ENCODE measurements at regions not wholly inside any gene's neighbourhood (a gene's known extent, or its start where the extent isn't known, plus 50 kb on each side); places are given as distances from the start of the nearest gene placed in this dataset.

DNA sequence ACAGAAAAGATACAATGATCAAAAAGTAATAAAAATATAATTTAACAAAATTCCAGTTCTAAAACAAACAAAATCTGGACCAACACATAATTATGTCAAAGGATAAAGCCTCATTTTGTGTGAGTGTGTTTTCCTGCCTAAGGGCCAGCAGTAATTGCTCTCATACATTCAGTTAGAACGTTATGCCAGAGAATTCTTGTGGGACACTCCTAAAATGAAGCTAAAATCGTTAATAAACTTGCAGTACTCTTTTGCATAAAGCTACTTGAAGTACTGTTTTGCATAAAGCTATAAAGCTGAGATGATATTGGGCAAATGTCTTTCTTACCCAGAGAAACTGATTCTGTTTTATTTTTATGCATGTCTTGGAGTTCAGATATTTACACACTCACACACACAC, 1072.3 kb downstream of the MAT2B start:
- no peak for TF ChIP-seq CREB1 (IDR thresholded peaks at IDR 0.05; ENCODE audit: low read depth)
- no peak for TF ChIP-seq FOXM1 (IDR thresholded peaks at IDR 0.05; ENCODE audit: low read depth, low read length)
- TF ChIP-seq, protein P1, sequence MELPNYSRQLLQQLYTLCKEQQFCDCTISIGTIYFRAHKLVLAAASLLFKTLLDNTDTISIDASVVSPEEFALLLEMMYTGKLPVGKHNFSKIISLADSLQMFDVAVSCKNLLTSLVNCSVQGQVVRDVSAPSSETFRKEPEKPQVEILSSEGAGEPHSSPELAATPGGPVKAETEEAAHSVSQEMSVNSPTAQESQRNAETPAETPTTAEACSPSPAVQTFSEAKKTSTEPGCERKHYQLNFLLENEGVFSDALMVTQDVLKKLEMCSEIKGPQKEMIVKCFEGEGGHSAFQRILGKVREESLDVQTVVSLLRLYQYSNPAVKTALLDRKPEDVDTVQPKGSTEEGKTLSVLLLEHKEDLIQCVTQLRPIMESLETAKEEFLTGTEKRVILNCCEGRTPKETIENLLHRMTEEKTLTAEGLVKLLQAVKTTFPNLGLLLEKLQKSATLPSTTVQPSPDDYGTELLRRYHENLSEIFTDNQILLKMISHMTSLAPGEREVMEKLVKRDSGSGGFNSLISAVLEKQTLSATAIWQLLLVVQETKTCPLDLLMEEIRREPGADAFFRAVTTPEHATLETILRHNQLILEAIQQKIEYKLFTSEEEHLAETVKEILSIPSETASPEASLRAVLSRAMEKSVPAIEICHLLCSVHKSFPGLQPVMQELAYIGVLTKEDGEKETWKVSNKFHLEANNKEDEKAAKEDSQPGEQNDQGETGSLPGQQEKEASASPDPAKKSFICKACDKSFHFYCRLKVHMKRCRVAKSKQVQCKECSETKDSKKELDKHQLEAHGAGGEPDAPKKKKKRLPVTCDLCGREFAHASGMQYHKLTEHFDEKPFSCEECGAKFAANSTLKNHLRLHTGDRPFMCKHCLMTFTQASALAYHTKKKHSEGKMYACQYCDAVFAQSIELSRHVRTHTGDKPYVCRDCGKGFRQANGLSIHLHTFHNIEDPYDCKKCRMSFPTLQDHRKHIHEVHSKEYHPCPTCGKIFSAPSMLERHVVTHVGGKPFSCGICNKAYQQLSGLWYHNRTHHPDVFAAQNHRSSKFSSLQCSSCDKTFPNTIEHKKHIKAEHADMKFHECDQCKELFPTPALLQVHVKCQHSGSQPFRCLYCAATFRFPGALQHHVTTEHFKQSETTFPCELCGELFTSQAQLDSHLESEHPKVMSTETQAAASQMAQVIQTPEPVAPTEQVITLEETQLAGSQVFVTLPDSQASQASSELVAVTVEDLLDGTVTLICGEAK (IDR thresholded peaks at IDR 0.05; ENCODE audit: borderline replicate concordance): no peak
- no peak for TF ChIP-seq HDGF (IDR thresholded peaks at IDR 0.05)
- no peak for TF ChIP-seq EGR1 (IDR thresholded peaks at IDR 0.05; ENCODE audit: borderline replicate concordance in 1 of 2, low read depth in 2 of 2, low read length in 2 of 2)
- TF ChIP-seq, protein P2, sequence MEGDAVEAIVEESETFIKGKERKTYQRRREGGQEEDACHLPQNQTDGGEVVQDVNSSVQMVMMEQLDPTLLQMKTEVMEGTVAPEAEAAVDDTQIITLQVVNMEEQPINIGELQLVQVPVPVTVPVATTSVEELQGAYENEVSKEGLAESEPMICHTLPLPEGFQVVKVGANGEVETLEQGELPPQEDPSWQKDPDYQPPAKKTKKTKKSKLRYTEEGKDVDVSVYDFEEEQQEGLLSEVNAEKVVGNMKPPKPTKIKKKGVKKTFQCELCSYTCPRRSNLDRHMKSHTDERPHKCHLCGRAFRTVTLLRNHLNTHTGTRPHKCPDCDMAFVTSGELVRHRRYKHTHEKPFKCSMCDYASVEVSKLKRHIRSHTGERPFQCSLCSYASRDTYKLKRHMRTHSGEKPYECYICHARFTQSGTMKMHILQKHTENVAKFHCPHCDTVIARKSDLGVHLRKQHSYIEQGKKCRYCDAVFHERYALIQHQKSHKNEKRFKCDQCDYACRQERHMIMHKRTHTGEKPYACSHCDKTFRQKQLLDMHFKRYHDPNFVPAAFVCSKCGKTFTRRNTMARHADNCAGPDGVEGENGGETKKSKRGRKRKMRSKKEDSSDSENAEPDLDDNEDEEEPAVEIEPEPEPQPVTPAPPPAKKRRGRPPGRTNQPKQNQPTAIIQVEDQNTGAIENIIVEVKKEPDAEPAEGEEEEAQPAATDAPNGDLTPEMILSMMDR (IDR thresholded peaks at IDR 0.05 in 2 of 3, conservative IDR thresholded peaks at IDR 0.05 in 1 of 3; ENCODE audit: control insufficient read depth in 2 of 3, extremely low read depth in 1 of 3, insufficient read depth in 1 of 3, low read depth in 3 of 3, low read length in 3 of 3): no peak
- no peak for TF ChIP-seq HDAC6 (IDR thresholded peaks at IDR 0.05; ENCODE audit: unreplicated experiment)
- no peak for TF ChIP-seq SUZ12 (IDR thresholded peaks at IDR 0.05; ENCODE audit: unreplicated experiment)
- no peak for TF ChIP-seq SIX5 (IDR thresholded peaks at IDR 0.05; ENCODE audit: low read depth, low read length, severe bottlenecking)
- no peak for TF ChIP-seq POLR2AphosphoS5 (IDR thresholded peaks at IDR 0.05; ENCODE audit: low read length)
- TF ChIP-seq, protein P3, sequence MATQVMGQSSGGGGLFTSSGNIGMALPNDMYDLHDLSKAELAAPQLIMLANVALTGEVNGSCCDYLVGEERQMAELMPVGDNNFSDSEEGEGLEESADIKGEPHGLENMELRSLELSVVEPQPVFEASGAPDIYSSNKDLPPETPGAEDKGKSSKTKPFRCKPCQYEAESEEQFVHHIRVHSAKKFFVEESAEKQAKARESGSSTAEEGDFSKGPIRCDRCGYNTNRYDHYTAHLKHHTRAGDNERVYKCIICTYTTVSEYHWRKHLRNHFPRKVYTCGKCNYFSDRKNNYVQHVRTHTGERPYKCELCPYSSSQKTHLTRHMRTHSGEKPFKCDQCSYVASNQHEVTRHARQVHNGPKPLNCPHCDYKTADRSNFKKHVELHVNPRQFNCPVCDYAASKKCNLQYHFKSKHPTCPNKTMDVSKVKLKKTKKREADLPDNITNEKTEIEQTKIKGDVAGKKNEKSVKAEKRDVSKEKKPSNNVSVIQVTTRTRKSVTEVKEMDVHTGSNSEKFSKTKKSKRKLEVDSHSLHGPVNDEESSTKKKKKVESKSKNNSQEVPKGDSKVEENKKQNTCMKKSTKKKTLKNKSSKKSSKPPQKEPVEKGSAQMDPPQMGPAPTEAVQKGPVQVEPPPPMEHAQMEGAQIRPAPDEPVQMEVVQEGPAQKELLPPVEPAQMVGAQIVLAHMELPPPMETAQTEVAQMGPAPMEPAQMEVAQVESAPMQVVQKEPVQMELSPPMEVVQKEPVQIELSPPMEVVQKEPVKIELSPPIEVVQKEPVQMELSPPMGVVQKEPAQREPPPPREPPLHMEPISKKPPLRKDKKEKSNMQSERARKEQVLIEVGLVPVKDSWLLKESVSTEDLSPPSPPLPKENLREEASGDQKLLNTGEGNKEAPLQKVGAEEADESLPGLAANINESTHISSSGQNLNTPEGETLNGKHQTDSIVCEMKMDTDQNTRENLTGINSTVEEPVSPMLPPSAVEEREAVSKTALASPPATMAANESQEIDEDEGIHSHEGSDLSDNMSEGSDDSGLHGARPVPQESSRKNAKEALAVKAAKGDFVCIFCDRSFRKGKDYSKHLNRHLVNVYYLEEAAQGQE (IDR thresholded peaks at IDR 0.05; ENCODE audit: low read depth, low read length): no peak
- TF ChIP-seq, protein P4, sequence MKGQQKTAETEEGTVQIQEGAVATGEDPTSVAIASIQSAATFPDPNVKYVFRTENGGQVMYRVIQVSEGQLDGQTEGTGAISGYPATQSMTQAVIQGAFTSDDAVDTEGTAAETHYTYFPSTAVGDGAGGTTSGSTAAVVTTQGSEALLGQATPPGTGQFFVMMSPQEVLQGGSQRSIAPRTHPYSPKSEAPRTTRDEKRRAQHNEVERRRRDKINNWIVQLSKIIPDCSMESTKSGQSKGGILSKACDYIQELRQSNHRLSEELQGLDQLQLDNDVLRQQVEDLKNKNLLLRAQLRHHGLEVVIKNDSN (IDR thresholded peaks at IDR 0.05; ENCODE audit: borderline replicate concordance, extremely low read length, insufficient read depth, low read depth, low read length): no peak
- no peak for TF ChIP-seq NRF1 (conservative IDR thresholded peaks at IDR 0.05; ENCODE audit: low read depth, low read length)

Measured in GM12878 (cell line).